GM10266 (cell line): ENCODE measurements at regions not wholly inside any gene's neighbourhood (a gene's known extent, or its start where the extent isn't known, plus 50 kb on each side); places are given as distances from the start of the nearest gene placed in this dataset.

Source experiments
- DNase-seq: peaks from one replicate; pipeline ENCODE4 v3.0.0; 2012; ENCODE audit errors: extremely low spot score
- CTCF ChIP-seq: IDR thresholded peaks from 2 replicates; pipeline ENCODE4 v1.5.1; 2012; ENCODE audit warnings: mild to moderate bottlenecking, low read depth; ENCODE audit not compliant: control insufficient read depth, insufficient read depth; ENCODE audit errors: missing control alignments

- DNase-seq = no peak
- no peak for TF ChIP-seq CTCF
These were observed 112.6 kb downstream of the LIG4 start for GRCh38 chr13:108102771-108103170.

- no peak for DNase-seq
- no peak for TF ChIP-seq CTCF
These were observed 118.9 kb downstream of the LIG4 start for GRCh38 chr13:108096301-108096915.

- no peak for DNase-seq
- no peak for TF ChIP-seq CTCF
These were observed 120.3 kb downstream of the LIG4 start for GRCh38 chr13:108095036-108095435.

GRCh38 chr13:108093616-108094015 is 121.7 kb downstream of the LIG4 start:
- no peak for DNase-seq
- TF ChIP-seq CTCF = no peak

GRCh38 chr13:108087810-108088209 is 127.5 kb downstream of the LIG4 start:
- no peak for DNase-seq
- TF ChIP-seq CTCF = no peak

- no peak for DNase-seq
- TF ChIP-seq CTCF = no peak
These were observed 128.7 kb downstream of the LIG4 start for GRCh38 chr13:108086678-108087077.

GRCh38 chr13:108084840-108085239 is 130.5 kb downstream of the LIG4 start:
- TF ChIP-seq CTCF = no peak
- no peak for DNase-seq
